ENCODE measurements at regions not wholly inside any gene's neighbourhood (a gene's known extent, or its start where the extent isn't known, plus 50 kb on each side); places are given as distances from the start of the nearest gene placed in this dataset.

DNA sequence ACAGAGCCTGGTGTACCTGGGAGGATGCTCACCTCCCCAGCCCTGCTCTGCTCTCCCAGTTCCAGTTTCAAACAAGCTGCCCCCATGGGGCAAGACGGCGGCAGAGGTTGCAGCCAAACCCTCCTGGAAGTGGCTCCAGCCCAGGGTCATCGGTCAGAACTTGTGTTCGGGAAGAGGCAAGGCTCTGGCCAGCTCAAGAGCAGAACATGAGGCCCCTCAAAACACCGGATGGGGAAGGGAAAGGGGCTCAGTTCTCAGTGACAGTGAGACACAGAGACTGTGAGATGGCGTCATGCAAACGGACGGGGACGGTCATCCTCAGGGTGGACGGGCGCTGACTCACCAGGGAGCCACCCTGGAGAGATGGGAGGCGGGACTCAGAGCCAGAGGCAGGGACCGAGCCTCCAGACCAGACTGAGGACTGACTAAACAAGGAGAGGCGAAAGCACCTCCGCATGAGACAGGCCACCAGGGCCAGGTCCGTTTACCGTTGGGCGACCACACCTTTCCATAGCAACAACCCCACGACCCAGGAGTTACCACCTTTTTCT is 63.9 kb upstream of the GALNT9 start:
- no peak for DNase-seq

DNA sequence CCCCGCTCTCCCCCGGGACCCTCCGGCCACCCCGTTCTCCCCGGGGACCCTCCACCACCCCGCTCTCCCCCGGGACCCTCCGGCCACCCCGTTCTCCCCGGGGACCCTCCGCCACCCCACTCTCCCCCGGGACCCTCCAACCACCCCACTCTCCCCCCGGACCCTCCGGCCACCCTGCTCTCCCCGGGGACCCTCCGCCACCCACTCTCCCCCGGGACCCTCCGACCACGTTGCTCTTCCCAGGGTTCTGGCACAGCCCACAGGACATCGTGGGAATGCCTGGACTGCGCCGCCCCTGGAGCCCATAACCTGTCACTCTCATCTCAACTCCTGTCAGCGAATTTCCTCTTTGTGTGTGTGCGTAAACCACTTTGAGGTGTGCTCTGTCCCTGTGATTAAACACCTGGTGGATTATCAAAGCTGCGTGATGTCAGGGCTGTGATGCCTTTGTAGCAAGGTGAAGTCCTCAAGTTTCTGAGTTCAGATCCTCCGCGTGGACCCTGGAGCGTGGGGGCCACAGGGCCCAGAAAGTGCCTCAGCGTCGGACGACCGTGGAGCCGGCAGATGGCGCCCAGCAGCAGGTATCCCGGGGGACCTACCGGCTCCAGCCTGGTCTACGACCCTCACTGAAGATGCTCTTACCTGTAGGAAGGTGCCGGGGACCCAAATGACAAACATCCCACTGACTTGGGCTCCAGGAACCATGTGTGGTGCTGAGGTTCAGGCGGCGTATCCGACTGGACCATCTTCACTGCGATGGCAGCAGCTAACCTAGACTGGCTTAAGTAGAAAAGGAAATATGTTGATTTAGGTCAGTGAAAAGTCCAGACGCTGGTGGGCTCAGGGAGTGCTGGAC is 63.2 kb upstream of the GALNT9 start:
- DNase-seq: no peak

DNA sequence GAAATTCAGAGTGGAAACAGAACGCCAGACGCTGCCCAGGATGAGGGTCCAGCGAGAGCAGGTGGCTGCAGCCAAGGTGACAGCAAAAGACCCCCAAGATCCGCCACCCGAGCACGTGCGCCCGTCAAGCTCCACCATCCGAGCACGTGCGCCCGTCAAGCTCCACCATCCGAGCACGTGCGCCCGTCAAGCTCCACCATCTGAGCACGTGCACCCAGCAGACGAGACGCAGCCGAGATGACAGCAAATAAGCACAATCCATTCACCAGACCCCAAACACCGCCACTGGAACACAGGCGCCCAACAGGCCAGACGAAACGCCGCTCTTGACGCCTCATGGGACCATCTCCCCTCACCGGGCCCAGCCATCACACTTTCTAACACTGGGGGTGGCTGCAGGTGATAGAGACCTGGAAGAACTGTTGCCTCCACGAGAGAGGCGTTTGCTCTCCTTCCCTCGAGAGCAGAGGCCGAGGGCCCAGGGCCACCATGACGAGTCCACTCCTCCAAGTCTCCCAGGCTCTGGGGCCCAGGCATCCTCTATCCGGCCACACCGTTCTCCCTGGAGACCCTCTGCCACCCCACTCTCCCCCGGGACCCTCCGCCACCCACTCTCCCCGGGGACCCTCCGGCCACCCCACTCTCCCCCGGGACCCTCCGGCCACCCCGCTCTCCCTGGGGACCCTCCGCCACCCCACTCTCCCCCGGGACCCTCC is 62.1 kb upstream of the GALNT9 start:
- DNase-seq: no peak

DNA sequence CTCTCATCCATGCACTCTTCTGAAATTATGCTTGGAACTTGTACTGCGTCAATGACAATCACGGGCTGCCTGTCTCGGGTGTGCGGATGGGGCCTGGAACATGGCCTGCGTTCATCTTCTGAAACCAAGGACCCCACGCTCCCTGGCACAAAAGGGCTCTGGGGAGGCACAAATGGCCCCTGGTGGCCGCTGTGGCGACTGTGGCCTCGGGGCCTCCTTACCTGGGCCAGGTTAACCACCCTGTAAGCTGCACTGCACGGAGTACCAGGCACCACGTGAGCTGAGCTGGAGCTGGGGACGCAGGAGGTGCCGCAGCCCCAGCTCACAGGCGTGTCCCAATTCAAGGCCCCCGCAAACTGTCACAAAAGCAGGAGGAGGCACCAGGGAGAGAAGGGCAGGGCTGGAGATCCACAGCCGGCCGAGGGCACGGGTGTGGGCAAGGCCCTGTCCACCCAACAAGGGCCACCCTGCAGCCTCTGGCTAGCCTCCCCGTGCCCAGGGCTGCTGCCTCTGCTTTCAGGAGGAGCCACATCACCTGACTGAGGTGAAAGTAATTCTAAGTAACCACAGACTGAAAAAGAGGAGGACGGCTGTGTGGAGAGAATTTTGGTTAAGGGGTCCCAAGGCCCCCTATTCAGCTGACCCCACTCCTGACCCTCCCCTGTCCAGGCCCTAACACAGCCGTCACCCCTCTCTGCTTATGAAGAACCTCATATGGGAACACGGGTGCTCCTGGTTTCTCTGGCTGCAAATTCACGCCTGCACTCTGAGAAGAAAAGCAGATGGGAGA is 61.1 kb upstream of the GALNT9 start:
- no peak for DNase-seq

DNA sequence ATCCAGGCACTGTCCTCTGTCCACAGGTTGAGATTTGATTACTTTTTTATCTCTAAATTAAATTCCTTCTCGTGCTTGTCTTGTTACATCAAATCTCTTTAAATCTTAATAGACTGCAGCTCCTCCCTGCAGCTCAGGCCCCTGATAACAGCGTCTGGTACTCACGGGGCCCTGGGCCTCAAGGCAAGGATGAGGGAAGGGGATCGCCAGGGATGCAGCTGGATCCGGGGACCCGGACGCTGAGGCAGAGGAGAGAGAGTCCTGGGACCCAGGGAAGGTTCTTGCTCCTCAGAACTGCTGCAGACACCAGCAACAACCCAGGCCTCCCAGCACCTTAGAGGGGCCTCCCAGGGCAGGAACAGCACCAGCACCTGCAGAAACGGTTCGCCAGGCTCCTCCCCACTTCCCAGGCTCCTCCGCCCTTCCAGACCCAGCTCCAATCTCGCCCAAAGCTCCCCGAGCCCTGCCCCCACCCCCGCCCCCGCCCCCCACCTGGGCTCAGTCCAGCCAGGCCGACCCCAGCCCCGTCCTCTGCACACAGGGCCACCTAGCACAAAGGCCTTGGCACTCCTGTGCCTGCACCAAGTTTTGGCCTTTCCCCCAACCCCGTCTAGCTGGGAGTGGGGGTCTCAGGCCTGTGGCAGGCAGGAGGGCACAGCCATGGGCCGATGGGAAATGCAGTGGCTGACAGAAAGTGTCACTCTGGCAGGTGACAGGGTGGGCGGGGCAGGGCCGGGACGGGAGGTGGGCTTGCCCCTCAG is 60.3 kb upstream of the GALNT9 start:
- DNase-seq: no peak

DNA sequence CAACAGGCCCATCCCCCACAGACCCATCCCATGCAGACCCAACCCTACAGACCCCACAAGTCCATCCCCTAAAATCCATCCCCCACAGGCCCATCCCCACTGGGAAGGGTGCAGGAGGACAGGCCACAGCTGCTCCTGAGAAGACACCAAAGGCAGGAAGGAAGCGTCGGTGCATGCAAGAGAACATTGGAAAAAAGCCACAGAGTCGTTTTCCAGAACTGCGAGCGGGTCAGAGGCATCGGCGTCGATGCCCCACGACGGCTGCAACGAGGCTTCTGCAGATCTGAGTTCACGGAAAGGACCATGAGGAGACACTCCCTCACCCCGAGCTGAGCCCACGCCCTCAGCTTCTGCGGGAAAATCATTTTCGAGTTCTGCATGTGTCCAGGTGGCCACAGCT is 59.6 kb upstream of the GALNT9 start:
- DNase-seq: no peak

DNA sequence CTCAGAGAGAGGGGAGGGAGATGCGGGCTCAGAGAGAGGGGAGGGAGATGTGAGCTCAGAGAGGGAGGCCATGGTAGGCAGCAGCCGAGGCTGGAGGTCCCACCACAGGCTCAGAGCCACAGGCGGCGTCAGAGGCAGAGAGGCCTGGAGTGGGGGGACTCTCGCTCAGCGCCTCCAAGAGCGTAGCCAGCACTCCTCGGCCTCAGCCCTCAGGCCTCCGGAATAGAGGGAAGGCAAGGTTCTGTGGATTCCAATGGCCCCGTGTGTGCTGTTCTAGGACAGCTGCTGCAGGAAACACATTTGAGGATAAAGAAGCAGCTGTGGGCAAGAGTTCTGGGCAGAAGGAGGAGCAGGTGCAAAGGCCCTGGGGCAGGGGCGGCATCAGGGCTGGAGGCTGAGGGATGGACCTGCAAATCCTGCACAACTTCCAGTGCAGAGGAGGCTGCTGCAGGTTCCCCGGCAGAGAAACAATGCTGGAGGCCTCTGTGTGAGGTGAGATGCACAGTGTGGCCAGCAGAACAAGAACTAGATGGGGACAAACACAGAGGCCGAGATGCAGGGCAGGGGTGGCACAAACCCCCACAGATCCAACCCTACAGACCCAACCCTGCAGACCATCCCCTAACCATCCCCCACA is 59.1 kb upstream of the GALNT9 start:
- DNase-seq: no peak

DNA sequence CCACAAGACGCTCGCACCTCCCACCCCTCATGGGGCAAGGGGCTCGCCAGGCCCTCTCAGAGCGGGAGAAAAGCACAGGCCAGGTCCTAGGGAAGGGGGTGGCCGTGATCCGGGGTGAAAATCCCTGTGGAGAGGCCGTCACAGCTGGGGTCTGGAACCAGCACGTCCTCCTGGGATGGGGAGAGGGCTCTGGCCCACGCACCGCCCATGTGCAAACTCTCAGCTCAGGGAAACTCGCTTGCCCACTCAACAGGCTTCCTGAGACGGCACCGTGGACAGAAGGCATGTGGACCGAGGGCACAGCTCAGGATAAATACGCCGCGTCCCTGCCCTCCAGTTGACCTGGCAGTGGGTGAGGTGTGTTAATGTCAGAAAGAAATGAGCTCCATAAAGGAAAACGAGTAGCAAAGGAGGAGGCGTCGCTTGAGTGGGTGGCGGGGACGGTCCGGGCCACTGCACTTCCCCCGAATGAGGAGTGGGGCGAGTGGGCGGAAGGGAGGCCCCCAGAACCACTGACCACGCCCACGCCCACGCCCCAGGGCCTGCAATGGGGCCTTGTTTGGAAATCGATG is 57.6 kb upstream of the GALNT9 start:
- no peak for DNase-seq

DNA sequence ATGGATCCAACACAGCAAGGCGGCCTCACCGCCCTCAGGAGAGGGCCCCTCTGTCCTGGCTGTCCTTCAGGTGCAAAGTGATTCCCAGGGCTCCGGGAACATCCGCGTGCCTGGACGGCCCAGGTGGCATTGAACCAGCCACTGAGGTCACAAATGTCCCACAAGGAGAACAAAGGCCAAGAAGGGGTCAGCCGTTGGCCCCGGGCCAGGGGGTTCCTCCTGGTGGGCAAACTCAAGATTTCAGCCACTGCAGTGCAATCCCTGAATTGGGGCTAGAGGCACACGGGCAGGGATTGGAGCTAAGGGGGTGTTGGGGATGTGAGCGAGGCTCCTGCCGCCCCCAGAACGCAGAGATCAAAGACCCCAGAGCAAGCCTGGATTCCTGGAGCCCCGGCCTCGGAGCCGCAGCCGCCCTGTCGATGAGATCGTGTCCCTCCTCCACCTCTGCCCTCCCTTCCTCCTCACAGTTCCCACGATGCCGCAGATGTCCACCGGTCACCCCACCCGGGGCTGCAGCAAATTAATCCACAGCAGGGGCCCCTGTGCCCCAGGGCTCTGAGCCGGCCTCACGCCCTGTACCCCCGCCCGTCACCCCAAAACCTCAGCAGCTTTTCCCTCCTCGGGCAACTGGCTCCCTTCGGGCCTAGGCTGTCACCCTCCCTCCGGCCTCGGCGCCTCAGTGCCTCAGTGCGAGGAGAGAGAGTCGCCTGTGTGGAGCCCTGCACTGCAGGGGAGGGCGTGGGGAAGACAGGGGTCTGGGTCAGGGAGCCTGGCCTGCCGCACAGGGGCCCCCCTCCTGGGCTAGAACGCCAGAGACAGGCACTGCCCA is 56.7 kb upstream of the GALNT9 start:
- DNase-seq: no peak

DNA sequence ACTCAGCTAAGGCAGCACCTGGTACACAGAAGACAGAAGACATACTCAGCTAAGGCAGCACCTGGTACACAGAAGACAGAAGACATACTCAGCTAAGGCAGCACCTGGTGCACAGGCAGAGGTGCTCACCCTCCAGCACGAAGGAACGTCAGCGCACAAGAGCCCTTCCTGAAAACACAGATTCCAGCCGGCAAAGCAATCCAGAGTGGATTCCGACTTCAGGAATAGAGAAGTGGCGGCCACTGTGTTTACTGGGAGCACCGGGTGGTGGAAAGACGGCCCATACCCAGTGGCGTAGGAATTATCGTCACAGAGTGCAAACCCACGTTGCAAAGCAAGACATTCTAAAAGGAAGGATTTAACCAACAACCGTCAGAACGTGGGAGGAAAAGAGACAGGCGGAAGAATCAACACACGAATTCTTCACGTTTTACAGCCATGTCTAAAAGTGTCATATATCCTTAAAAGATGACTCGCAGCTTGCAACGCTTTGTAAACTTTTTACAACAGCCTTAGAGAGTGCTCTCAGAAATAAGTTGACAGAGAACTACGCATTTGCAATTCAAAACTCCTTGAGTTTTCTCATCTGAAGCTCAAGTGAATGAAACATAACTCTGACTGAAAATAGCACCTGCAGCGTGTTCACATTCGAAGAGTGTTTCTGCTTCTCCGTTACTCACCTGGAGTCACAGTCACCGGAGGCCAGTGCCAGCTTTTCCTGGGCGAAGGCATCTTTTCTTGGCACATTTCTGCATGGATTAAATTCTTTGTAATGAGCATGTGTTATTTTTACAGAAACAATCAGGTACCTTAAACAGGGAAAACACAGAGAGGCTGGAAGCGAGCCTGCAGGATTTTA is 55.8 kb upstream of the GALNT9 start:
- no peak for DNase-seq

DNA sequence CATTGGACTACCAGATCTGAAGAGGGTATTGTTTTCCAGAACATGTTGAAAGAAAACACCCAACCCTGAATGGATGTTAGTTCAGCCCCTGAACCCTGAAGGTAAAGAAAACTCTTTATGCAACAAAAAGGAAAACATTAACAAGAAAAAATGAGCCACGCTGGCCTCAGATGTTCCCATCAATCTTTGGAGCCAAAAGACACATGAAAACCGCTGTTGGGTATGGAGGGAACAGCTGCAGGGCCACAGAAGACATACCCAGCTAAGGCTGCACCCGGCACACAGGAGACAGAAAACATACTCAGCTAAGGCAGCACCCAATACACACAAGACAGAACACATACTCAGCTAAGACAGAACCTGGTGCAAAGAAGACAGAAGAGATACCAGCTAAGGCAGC is 51.3 kb upstream of the GALNT9 start:
- no peak for DNase-seq

DNA sequence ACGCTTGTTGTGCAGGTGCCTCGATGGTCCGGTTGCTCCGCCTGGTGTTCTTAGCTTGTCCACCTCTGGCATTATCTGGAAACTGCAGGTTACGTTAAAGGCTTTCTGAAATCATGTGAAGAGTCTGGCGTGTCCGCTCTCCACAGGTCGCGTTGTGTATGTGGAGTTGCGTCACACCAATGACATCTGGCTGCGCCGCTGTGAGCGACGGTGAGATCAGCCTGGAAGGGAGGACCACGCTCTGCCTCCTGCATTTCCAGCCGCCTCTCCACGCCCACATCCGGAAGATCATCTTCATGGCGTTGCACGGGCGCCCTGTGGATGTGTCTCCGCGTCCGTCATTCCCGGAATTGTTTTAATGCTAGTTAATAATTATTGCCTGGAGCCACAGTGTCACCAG is 50.6 kb upstream of the GALNT9 start:
- no peak for DNase-seq

DNA sequence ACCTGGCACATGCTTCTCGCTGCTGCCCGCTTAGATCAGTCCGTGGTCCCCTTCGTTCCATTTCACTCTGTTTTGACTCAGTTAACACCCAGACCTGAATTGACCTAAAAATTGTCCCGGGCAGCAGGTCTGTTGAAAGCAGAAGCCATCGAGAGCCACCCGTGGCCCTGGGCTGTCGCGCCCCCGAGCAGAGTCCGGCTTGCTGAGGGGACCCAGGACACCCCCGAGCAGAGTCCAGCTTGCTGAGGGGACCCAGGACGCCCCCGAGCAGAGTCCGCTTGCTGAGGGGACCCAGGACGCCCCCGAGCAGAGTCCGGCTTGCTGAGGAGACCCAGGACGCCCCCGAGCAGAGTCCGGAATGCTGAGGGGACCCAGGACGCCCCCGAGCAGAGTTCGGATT is 50.2 kb upstream of the GALNT9 start:
- DNase-seq: no peak

Measured in COR-L47 (cell line).